ENCODE measurements at regions not wholly inside any gene's neighbourhood (a gene's known extent, or its start where the extent isn't known, plus 50 kb on each side); places are given as distances from the start of the nearest gene placed in this dataset.

DNA sequence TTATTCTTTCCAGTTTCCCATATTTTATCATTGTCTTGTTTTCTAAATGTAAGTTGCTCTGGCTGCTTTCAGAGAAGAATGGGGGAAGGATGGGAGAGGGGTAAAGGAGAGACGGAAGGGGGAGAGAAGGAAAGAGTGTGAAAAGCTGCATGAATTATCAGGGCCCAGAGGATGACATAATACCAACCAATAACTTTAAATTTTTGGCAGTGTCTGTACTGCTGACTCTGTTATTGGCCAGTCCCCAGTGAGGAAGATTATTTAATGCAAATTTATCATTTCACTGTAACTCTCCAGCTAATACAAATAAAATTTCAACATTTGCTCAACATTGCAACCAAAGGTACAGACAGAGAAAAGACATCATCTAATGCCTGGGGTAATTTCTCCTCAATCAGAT, 551.7 kb upstream of the CFAP20DC start:
- no peaks in the 10 kb centered on the region for H3K9me3 ChIP-seq (ENCODE audit: low read length)
- H3K4me2 ChIP-seq (ENCODE audit: low read length): no peak overlapping the region
- TF ChIP-seq RAD21 (conservative IDR thresholded peaks at IDR 0.05): no peak
- no peak for TF ChIP-seq POLR2AphosphoS5 (IDR thresholded peaks at IDR 0.05)
- no peak for TF ChIP-seq CTCF (IDR thresholded peaks at IDR 0.05; ENCODE audit: poor library complexity, severe bottlenecking)
- H3K4me3 ChIP-seq (ENCODE audit: low read length): no peak overlapping the region
- H3K79me2 ChIP-seq (replicated peaks; ENCODE audit: insufficient read depth, low read length): no peaks in the 10 kb centered on the region
- no peaks in the 10 kb centered on the region for H4K20me1 ChIP-seq (ENCODE audit: insufficient read depth)
- no peaks in the 10 kb centered on the region for H3F3A ChIP-seq (ENCODE audit: insufficient read depth, low read length, poor library complexity, severe bottlenecking)
- no peak overlapping the region for H3K9ac ChIP-seq (ENCODE audit: low read length)
- H3K27me3 ChIP-seq (ENCODE audit: insufficient read depth, low read depth, low read length): no peaks in the 10 kb centered on the region
- H3K27ac ChIP-seq (ENCODE audit: low read length): no peak overlapping the region
- H3K36me3 ChIP-seq (ENCODE audit: insufficient read depth, low read length): no peaks in the 10 kb centered on the region
- no peaks in the 10 kb centered on the region for H3K9me2 ChIP-seq (ENCODE audit: insufficient read depth, low read length)
- no peak overlapping the region for H2AFZ ChIP-seq (ENCODE audit: low read depth, low read length)

DNA sequence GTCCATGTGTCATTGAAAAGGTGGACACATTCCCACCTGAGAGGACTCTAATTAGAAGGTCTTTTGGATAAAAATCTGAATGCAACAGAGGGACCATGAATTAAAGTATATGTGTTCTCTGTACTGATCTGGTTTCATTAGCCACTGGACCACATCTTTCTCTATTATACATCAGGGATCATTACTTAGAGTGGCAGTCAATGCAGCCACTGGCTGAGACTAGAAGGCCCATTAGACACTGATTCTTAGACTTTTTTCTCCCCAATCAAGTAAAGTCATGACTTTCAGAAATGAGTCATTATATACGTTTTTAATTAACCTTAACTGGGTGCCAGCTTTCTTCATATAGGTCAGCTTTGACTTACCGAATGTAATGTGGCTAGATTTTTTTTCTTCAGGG, 550.8 kb upstream of the CFAP20DC start:
- Histone ChIP-seq H3K27ac (ENCODE audit: low read length) (no peak overlapping the region), H3K27me3 (ENCODE audit: insufficient read depth, low read depth, low read length) (no peaks in the 10 kb centered on the region), H3K9me2 (ENCODE audit: insufficient read depth, low read length) (no peaks in the 10 kb centered on the region), H3K9ac (ENCODE audit: low read length) (no peak overlapping the region), H3F3A (ENCODE audit: insufficient read depth, low read length, poor library complexity, severe bottlenecking) (no peaks in the 10 kb centered on the region), H3K9me3 (ENCODE audit: low read length) (no peaks in the 10 kb centered on the region), H3K36me3 (ENCODE audit: insufficient read depth, low read length) (no peaks in the 10 kb centered on the region), H3K4me3 (ENCODE audit: low read length) (no peak overlapping the region), H2AFZ (ENCODE audit: low read depth, low read length) (no peak overlapping the region), H4K20me1 (ENCODE audit: insufficient read depth) (no peaks in the 10 kb centered on the region), H3K4me2 (ENCODE audit: low read length) (no peak overlapping the region), H3K79me2 (replicated peaks; ENCODE audit: insufficient read depth, low read length) (no peaks in the 10 kb centered on the region)
- TF ChIP-seq RAD21 (conservative IDR thresholded peaks at IDR 0.05) (no peak), SMC3 (conservative IDR thresholded peaks at IDR 0.05; ENCODE audit: poor library complexity) (no peak), CTCF (IDR thresholded peaks at IDR 0.05; ENCODE audit: poor library complexity, severe bottlenecking) (no peak), EP300 (conservative IDR thresholded peaks at IDR 0.05; ENCODE audit: poor library complexity, severe bottlenecking) (no peak), MXI1 (conservative IDR thresholded peaks at IDR 0.05; ENCODE audit: poor library complexity, severe bottlenecking) (no peak), TAF1 (IDR thresholded peaks at IDR 0.05; ENCODE audit: low read depth) (no peak), REST (IDR thresholded peaks at IDR 0.05; ENCODE audit: borderline replicate concordance) (no peak), EZH2 (IDR thresholded peaks at IDR 0.05; ENCODE audit: borderline replicate concordance, insufficient read depth, low read length, poor library complexity, severe bottlenecking) (no peak), POLR2AphosphoS5 (IDR thresholded peaks at IDR 0.05) (no peak)

All from neural cell (in vitro differentiated cells).